BJ (cell line): ENCODE measurements at regions not wholly inside any gene's neighbourhood (a gene's known extent, or its start where the extent isn't known, plus 50 kb on each side); places are given as distances from the start of the nearest gene placed in this dataset.

ENCODE experiments used
- CTCF ChIA-PET: fragments of 350-600 bp; formaldehyde crosslinking; extraction: SDS; loops from one replicate; lab custom pipeline; 2021; ENCODE audit warnings: antibody characterized with exemption, inconsistent platforms; lab: Yijun Ruan, JAX
- POLR2A ChIA-PET: fragments of 300-600 bp; sonication (Branson Sonifier 250); formaldehyde crosslinking; extraction: SDS; loops from one replicate; lab custom pipeline; 2021; ENCODE audit warnings: antibody characterized with exemption; lab: Charles Lee
- DNase-seq: peaks from one replicate; pipeline ENCODE4 v3.0.0-alpha.2; 2011; ENCODE audit warnings: low read depth
- H3K27me3 ChIP-seq: 2 replicates; pipeline ENCODE4 v1.6.0; 2011; ENCODE audit warnings: low read length; ENCODE audit not compliant: control insufficient read depth, insufficient read depth
- H3K36me3 ChIP-seq: 2 replicates; pipeline ENCODE4 v1.5.1; 2011; ENCODE audit warnings: low read length; ENCODE audit not compliant: control insufficient read depth, insufficient read depth
- H3K4me3 ChIP-seq: 2 replicates; pipeline ENCODE4 v1.5.1; 2011; ENCODE audit warnings: low read depth, mild to moderate bottlenecking, control low read depth, low read length
- CTCF ChIP-seq: IDR thresholded peaks from 2 replicates; pipeline ENCODE4 v1.5.1; 2011; ENCODE audit warnings: low read depth, mild to moderate bottlenecking, control low read depth, inconsistent platforms, low read length, moderate library complexity; ENCODE audit not compliant: insufficient read depth

GRCh38 chr14:56419750-56420149 is 159.8 kb upstream of the TMEM260 start:
- TF ChIP-seq CTCF = no peak
- no peak overlapping the region for H3K4me3 ChIP-seq
- no peaks in the 10 kb centered on the region for H3K27me3 ChIP-seq
- no peaks in the 10 kb centered on the region for H3K36me3 ChIP-seq
- no peak for DNase-seq
- CTCF ChIA-PET = interaction anchor here (1.3 to 1.7 kb wide), 4 partner anchors 72 to 769 kb away, joined by 3 to 6 read pairs (median 4); no protein-coding TSS in a partner anchor
- POLR2A ChIA-PET = no interaction called here

GRCh38 chr14:56422221-56422620 is 157.4 kb upstream of the TMEM260 start:
- DNase-seq = no peak
- no peaks in the 10 kb centered on the region for H3K36me3 ChIP-seq
- H3K4me3 ChIP-seq = no peak overlapping the region
- POLR2A ChIA-PET = no interaction called here
- H3K27me3 ChIP-seq = peaks cover 2% of the 10 kb centered on the region; the same call in 1 of the 2 replicates
- no peak for TF ChIP-seq CTCF
- CTCF ChIA-PET = interaction anchor here (0.5 to 2.8 kb wide), 12 partner anchors 10 to 790 kb away, joined by 3 to 19 read pairs (median 4); no protein-coding TSS in a partner anchor

GRCh38 chr14:56422703-56423213 is 156.8 kb upstream of the TMEM260 start:
- DNase-seq = no peak
- no peak overlapping the region for H3K4me3 ChIP-seq
- H3K36me3 ChIP-seq = no peaks in the 10 kb centered on the region
- CTCF ChIA-PET = interaction anchor here (0.5 to 2.8 kb wide), 12 partner anchors 9 to 789 kb away, joined by 3 to 19 read pairs (median 4); no protein-coding TSS in a partner anchor
- H3K27me3 ChIP-seq = peaks cover 2% of the 10 kb centered on the region; the same call in 1 of the 2 replicates
- POLR2A ChIA-PET = no interaction called here
- peak; percentile 80 for TF ChIP-seq CTCF

- no peak overlapping the region for H3K4me3 ChIP-seq
- CTCF ChIA-PET = interaction anchor here (0.9 to 2.8 kb wide), 7 partner anchors 11 to 716 kb away, joined by 3 to 19 read pairs (median 5); no protein-coding TSS in a partner anchor
- no peak for TF ChIP-seq CTCF
- H3K27me3 ChIP-seq = peaks cover 2% of the 10 kb centered on the region; the same call in 1 of the 2 replicates
- no peaks in the 10 kb centered on the region for H3K36me3 ChIP-seq
- POLR2A ChIA-PET = no interaction called here
- DNase-seq = no peak
Observed at GRCh38 chr14:56423544-56423943, 156.1 kb upstream of the TMEM260 start.

GRCh38 chr14:56431013-56431412 is 148.6 kb upstream of the TMEM260 start:
- CTCF ChIA-PET = interaction anchor here (0.9 to 1.3 kb wide), 2 partner anchors 9 to 22 kb away, joined by 3 to 4 read pairs; no protein-coding TSS in a partner anchor
- DNase-seq = no peak
- TF ChIP-seq CTCF = no peak
- H3K27me3 ChIP-seq = peaks cover 3% of the 10 kb centered on the region
- H3K4me3 ChIP-seq = no peak overlapping the region
- POLR2A ChIA-PET = no interaction called here
- no peaks in the 10 kb centered on the region for H3K36me3 ChIP-seq
